ENCODE measurements at regions not wholly inside any gene's neighbourhood (a gene's known extent, or its start where the extent isn't known, plus 50 kb on each side); places are given as distances from the start of the nearest gene placed in this dataset.

DNA sequence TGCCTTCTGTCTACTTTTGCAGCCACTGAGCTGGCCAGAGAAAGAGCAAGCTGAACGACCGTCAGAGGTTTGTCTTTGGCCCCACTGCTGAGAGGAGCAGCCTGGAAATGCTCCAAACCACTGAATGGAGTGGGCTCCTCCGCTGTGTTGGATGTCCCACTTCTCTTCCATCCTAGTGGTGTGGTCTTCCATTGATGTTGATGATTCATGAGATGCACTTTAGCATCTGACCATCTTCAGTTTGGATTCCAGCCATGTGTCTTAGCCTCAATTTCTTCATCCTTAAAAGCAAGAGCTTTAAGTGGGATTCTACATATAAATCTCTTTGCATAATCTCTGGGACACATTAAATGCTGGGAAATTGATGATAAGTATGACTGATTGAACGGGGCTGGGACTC lies 276.9 kb downstream of the SIPA1L2 start:
- TF ChIP-seq, protein P1, sequence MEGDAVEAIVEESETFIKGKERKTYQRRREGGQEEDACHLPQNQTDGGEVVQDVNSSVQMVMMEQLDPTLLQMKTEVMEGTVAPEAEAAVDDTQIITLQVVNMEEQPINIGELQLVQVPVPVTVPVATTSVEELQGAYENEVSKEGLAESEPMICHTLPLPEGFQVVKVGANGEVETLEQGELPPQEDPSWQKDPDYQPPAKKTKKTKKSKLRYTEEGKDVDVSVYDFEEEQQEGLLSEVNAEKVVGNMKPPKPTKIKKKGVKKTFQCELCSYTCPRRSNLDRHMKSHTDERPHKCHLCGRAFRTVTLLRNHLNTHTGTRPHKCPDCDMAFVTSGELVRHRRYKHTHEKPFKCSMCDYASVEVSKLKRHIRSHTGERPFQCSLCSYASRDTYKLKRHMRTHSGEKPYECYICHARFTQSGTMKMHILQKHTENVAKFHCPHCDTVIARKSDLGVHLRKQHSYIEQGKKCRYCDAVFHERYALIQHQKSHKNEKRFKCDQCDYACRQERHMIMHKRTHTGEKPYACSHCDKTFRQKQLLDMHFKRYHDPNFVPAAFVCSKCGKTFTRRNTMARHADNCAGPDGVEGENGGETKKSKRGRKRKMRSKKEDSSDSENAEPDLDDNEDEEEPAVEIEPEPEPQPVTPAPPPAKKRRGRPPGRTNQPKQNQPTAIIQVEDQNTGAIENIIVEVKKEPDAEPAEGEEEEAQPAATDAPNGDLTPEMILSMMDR (optimal IDR thresholded peaks at IDR 0.05 in 1 of 3, IDR thresholded peaks at IDR 0.05 in 1 of 3, conservative IDR thresholded peaks at IDR 0.05 in 1 of 3; ENCODE audit: extremely low read depth in 1 of 3, insufficient read depth in 2 of 3, low read length in 3 of 3): no peak
- TF ChIP-seq EZH2 (IDR thresholded peaks at IDR 0.05; ENCODE audit: low read length): no peak

All from keratinocyte (primary cell).